NCI-H748 (cell line): ENCODE measurements at regions not wholly inside any gene's neighbourhood (a gene's known extent, or its start where the extent isn't known, plus 50 kb on each side); places are given as distances from the start of the nearest gene placed in this dataset.
A peak's percentile ranks its signal among the peaks of the same experiment; 100 is the strongest.

Experiments
- DNase-seq: peaks from one replicate; lab custom pipeline; 2025; ENCODE audit not compliant: unreplicated experiment; lab: John Stamatoyannopoulos, UW

DNA sequence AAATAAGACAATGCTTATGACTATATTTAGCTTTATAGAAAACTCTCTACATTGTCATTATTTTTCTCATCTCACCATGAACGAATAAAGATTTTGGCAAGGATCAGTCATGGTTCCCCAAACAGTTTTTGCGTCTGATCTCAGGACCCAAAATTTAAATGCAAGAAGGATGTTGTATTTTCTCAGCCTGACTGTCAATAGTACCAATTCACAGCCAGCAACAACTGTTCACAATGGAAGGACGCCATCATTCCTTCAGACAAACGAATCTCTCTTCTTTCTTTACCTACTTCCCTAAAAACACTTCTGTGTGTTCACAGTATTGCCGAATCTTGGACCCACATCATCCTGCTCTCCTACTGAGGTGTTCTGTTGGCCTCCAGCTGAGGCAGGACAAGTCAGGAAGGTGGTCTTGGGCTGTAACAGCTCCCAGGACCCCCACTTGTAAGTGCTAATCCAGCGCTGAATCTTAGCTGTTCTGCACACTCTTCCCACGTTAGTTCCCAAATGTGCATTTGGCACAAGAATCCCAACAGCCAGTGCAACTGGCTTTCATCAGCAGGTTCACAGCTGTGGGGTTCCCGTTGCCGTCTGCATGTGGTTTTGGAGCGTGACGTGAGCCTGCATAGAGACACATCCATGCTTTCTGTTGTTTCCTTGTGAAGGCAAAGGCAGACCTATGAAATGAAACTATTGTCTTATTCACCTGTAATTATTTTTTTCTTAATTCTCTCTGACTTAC, 600.0 kb downstream of the QKI start:
- peak; percentile 67 for DNase-seq

DNA sequence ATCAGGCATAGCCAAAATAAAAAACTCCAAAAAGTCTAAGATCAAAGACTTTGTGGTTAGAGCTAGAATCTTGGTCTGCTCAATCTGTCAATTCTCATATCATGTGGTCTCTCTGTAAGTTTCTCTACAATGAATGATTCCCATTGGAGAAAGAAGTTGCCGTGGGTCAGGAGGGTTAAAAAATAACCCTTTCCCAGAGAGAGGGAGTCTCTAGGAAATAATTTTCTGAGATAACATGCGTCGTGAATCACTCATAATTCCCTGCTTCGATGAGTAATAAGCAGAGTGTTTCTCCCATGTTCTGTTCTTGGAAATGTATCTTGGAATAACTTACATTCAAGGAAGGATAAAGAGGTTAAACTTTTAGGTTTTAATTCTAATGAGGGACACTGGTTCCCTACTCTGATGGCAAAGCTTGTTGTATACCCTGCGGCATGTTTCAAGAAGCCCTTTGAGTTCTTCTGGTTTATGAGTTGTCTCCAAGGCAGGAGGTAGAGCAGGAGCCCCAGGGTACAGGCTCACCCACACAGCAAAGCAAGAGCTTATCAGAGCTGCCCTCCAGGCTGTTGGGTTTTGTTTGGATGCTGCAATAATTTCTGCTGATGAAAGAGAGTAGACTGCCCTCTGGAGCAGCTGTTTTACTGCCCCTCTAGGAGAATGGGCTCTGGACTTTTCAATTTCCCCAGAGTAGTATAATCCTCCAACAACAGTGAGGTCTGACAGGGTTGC, 599.1 kb downstream of the QKI start:
- DNase-seq, result peak; percentile 21

DNA sequence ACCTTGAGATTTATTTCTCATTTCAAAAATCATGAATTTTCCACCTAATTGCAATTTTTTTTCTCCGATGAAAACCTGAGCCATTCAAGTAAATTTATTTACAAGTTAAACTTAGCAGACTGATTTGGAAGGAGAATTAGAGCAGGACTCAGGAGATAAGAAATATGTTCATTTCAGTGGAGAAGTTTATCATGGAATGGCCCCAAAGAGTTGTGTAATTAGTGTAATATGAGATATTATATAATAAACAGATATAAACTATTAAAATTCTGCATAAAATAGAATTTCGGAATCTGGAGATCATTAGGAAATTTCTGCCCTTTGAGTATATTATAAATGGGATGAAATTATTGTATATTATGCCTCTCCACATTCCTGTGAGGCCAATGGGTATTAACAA, 596.8 kb downstream of the QKI start:
- no peak for DNase-seq

DNA sequence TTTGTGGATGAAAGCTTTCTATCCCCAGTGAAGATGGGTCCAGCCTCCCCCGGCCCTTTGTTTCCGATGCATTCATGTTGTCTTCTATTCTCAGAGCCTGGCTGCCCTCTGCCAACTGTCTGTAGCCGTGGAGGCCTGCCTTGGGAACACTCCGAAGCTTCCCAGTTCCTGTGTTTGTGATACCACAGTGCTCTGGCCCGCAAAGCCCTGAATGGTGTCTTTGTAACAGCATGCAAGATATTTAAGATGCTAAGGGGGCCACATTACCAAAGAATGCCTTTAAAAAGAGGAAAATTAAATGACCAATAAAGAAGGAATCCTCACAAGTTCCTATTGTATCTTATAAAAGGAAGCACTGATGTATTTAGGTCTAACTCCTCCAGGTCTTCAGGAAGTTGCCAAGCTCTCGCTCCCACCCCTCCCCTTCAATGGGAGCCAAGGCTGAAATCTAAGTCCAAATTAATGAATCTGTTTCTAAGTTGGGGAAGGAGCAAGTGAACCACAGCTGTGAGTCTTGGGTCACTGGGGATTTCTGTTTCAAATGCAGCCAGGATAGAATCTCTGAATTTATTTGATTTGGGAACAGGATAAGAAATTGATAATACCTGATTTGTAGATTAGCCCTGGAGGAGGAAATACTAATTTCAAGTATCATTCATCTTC, 596.1 kb downstream of the QKI start:
- no peak for DNase-seq

DNA sequence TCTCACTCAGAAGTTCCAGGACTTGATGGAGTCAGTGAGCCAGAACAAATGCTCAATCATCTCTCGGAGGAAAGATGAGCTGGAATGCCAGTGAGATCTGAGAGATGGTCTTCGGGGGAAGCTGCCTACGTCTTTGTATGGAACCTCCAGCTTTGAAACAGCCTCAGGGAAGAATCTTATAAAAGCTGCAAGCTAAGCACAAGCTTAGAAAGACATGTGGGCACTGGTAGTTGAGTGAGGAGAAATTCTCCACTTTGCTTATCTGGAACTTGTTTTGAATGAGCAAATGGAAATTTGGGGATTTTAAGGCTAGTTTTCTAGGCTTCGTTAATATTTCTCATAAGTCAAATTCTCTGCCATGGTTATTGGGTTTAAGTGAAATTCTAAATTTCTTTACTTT, 594.4 kb downstream of the QKI start:
- no peak for DNase-seq

DNA sequence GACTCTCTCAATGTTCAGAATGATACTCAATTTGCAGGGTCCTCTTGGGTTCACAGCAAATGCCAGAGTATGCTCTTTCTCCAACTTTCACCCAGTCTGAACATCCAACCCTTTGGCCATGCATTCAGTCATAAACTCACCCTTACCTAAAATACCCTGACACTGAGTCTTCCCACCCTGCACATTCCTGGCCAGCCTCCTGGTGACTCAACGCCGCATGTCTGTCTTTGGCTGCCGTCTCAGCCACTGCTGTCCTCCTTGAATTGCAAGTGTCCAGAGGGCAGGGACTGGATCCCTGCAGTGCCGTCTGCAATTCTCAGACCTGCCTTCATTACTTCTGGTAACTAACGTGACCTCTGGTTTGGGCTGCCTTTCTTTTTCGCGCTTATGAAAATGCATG, 593.4 kb downstream of the QKI start:
- no peak for DNase-seq

DNA sequence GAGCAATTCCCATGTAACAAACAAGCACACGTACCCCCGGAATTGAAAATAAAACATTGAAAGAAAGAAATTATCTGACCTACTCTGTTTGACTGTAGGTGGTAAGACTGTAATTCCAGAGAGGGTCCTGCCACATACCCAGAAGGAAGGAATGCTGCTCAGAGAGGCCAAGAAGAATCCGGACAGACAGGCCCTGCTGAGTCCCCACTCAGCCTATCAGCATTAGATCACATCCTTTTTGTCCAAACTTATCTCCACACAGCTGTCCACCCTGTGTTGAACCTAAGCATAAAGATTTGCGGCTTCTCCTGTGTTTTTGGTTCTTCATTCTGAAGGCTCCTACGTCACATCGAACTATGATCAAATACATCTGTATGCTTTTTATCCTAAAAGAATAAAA, 591.9 kb downstream of the QKI start:
- no peak for DNase-seq

DNA sequence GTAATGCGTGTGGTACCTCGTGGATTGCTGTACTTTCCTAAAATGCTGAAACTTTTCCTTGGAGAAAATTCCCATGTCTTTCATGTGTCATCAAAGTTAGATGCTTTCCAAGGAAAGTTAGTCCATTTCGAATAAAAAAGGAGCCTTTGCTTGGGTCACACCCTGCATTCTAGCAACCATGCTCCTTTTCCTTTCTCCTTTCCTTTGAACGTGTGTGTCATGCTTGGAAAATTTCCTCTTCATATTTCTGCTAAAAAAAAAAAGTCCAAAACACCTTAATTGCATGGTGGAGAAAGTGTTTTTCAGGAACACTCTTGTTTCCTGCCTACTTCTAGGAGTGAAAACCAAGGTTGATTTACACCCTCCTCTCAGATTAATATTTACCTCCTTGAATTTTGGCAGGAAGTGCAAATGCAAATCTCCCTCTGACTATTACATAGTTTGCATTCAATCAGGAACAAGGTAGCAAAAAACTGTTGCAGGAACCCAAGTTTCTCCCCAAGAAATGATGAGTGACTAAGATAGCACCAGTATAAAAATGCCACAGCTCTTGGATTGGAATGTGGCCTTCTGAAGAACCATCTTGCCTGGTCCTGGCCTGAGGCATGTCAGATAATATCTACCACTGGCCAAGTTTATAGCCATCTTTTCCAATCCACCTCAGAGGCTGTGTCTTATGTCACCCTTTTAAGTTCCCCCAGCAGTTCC, 590.6 kb downstream of the QKI start:
- no peak for DNase-seq

DNA sequence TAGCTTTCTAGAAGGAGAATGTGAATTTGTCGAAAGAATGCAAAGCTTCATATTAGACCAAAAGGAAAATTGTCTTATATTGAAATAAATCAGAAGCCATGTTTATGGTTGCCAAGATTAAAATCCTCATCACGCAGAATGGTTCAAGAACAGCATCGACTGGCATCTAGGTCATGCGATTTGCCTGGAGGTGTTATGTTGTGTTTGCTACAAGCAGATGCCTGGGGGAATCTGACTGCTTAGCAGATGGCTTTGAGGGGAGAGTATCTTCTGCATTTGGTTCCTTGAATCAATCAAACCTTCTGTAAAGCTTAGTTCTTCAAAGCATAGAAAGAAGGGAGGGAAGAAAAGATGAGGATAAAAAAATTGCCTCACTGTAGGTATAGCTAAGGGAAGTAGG, 585.8 kb downstream of the QKI start:
- DNase-seq, result no peak

DNA sequence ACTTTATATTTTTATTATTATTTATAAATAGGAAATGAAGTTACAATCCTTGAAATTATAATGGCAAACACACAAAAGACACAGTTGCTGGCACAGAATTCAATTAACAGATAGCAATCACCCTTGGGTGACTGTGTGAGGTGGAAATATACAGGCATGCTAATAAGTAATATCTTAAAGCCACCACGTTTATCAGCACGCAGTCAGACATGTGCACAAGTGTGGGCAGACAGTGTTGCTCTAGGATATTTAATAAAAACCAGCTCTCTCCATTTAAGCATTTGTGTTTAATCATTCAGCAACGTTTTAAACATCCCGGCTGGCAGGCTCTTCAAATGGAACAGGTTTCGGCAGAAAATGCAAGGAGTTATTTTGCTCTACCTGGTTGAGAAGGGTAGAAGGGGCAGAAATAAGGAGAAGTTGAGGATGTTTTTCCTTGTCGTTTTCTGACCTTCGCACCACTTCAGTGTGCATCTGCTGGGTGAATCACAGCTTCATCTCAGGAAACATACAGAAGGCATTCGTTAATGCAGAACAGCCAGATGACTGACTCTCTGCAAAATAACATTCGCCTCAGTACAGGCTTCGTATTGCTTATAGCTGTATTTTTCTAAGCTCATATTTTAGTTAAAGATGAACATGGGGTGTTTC, 585.1 kb downstream of the QKI start:
- DNase-seq, result no peak

DNA sequence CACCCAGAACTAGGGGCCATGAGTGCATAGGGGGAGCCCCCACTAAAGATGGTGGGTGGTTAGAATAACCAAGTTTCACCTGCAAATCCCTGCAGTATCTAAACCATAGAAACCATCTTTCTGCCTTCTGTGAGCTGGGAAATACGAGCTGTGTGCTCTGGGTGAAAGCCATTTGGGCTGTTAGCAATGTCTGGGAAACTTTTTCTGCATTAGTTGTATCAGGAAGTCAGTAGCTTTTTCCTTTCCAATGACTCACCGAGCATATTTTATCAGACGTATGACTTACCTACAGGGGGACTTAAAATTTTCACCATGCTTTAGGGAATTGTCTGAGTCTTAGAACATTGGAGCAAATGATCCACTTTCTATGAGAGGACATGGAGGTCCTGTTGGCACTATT, 584.0 kb downstream of the QKI start:
- no peak for DNase-seq

DNA sequence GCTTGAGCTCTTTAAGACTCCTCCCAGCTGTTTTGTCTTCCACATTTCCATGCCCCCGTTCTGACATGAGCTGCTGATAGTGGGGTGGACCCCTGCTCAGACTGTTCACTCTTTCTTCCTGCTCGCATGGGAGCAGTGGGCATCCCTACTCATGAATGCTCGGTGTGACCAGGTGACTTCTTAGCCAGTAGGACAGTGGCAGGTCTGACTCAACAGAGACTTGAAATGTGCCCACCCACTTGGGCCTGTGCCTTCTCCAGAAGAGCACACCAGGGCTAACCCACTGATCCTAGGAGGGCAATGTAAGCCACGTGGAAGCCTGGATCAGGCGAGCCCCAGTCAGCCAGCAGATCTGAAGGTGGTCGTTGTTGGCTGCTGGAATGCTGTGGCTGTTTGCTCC, 582.0 kb downstream of the QKI start:
- no peak for DNase-seq

DNA sequence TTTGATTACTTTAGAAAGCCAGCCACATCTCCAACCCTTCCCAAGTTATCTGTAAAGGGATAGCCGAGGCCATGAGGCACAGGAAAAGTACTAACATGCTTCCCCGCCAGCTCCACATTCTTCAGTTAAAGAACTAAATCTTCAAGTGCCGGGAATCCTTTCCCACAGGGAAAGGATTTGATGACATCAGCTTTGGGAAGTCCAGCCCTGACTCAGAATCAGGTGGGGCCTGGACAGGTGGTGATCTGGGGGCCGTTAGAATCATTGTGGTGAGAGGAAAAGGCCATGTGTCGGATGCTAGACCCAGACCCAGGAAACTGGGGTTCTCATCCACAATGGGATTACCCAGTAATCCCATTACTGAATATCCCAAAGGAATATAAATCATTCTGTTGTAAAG, 580.0 kb downstream of the QKI start:
- no peak for DNase-seq

DNA sequence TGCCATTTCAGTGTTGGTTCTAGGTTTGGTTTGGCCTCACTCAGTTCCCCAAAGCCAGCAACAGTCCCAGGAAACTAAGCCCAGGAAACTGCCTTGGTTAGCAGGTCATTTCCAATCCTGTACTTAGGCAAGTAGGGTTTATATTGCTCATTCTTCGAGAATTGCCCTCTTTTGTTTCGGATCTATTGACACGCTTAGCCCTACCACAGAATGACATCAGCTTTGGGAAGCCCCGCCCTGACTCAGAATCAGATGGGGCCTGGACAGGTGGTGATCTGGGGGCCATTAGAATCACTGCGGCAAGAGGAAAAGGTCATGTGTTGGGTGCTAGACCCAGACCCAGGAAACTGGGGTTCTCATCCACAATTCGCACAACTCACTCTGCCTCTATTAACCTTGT, 578.2 kb downstream of the QKI start:
- no peak for DNase-seq

DNA sequence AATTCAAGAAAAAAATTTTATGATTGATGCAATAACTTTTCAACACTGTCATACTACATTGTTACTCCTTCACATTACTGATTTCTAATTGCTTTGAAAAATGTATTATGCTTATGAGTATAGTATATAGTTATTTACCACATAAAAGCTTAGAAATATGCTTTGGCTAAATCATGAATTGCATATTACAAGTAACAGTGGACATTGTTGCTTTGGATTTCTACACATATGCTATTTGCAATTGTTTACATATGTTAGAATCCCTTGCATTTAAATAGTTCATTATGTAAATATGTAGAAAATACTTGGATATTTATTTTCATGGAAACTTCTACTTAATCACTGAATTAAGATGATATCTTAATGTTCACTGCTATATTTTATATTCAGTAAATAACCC, 577.5 kb downstream of the QKI start:
- DNase-seq, result no peak

DNA sequence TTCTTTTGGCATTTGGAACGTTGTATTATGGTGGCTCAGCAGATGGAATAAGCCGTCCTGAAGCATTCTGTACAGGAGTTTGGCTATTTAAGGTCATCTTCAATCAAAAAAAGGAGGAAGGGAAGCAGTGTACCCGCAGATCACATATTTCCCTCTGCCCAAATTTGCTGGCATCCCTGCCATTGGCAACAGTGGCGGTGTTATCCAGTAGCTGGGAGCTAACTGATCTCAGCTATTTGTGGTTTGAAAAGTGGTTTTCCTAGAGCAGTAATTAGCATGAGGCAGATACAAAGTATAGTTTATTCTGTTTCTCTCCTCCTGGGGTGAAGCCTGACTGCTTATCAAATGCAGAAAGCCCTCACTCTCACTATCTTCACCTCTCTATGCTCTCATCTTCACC, 576.8 kb downstream of the QKI start:
- no peak for DNase-seq

DNA sequence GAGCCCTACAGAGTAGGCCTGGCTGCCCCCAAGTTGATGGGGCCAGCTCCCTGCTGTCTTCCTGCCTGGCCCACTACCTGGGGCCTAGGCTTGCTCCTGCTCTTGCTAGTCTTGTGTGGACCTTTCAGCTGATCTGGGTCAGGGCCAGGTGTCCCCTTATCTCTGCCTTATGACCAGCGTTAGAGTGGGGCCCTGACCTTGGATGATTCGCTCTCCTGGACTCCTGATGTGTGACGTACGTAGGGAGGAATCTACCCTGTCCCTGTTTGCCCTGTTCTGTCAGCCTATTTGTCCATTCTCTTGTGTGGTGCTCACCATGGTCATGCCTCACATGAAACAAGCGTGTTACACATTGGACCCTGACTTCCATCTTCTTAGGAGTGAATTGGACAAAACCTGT, 571.8 kb downstream of the QKI start:
- no peak for DNase-seq

DNA sequence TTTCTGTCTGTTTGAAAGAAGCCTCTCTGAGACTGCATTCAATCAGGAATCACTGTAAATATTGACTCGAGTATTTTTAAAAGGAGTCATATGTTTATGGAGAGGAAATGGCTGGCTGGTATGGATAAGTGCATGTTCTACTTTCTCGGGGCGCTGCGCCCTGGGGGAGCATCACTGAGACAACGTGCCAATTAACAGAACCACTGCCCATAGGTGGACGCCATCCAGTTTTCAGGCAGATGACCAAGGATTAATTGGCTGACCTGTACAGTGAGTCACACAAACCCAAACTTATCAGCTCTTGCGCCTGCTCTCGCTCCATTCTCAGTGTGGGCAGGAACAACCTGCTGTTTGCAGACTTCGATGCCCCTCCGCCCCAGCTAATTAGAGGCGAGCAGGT, 571.2 kb downstream of the QKI start:
- DNase-seq, result peak; percentile 77

DNA sequence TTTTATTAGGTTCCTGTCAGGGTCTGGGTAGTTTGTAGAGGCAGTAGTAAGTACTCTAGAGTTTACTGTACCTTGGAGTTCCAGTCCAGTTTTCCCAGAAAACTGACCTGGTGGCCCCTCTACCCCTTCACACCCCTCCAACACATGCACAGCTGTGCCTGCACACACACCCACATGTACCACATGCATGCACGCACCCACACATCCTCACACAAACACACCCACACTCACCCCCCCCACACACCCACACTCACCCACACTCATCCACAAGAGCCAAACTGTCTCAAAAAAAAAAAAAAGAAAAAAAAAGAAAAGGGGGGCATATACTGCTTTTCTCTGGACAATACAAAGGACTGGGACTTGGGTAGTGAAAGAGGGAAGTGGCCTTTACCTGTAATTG, 570.5 kb downstream of the QKI start:
- no peak for DNase-seq

DNA sequence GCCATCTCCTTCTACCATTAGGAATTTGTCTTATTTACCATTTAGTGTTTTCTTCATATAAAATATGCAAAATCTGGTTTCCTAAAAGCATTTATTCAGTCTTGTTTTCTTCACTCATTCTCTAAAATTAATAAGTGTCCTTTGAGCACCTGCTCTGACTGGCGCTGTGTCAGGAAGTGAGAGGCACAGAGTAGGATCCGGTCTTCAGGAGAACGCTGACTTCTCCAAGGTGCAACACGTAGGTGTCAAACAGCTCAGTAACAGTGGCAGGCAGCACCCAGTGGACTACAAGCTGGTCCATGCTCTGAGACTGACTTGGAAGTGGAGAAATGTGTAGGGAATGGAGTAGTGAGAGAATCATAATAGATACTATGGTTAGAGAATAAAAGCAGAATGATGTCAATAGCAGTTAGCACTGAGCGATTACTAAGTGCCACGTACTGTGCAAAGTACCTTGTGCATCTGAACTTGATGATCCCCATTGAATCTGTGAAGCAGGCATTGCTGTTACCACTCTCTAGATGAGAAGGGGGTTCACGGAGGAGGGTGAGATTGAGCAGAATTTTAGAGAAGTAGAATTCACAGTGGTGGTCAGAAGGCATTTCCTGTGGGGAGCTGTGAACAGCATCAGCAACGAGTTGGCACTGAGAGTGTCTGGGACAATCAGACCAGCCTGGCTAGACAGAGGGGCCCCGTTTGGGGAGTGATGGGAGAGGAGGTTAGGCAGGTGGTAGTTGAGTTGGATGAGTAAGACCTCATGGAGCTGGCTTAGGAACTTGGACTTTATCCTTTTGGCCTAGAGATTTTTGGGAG, 569.8 kb downstream of the QKI start:
- no peak for DNase-seq
